Urinary bladder (tissue), 3 donors: ENCODE measurements at regions not wholly inside any gene's neighbourhood (a gene's known extent, or its start where the extent isn't known, plus 50 kb on each side); places are given as distances from the start of the nearest gene placed in this dataset.
A peak's percentile ranks its signal among the peaks of the same experiment; 100 is the strongest.

ENCODE experiments used
- DNase-seq: peaks from one replicate; pipeline ENCODE4 v3.0.0-alpha.2; 2015; ENCODE audit errors: extremely low spot score
- H3K27ac ChIP-seq: one replicate; pipeline ENCODE4 v1.5.1; 2013; ENCODE audit warnings: low read depth, mild to moderate bottlenecking, moderate library complexity
- H3K36me3 ChIP-seq: one replicate; pipeline ENCODE4 v1.6.1; 2013; ENCODE audit warnings: mild to moderate bottlenecking, moderate library complexity; ENCODE audit not compliant: insufficient read depth
- H3K4me1 ChIP-seq: one replicate; pipeline ENCODE4 v1.6.1; 2013; ENCODE audit warnings: mild to moderate bottlenecking, moderate library complexity; ENCODE audit not compliant: insufficient read depth
- H3K4me3 ChIP-seq: one replicate; pipeline ENCODE4 v1.5.1; 2013; ENCODE audit warnings: low read depth, low read length
- WGBS: extraction: QIAGEN DNeasy Blood & Tissue Kit; methylation state at CpG from one replicate; pipeline ENCODE4 v1.1.7; 2013; 5-methylcytosine and 5-hydroxymethylcytosine counted together
- donor health status: healthy with polysubstance abuse.
- donor health status: healthy.

GRCh38 chr11:37087650-37088572 lies 489.9 kb upstream of the RAG2 start:
- 77% methylated on average over 6 of the region's 6 CpGs for WGBS
- no peaks in the 10 kb centered on the region for H3K4me1 ChIP-seq
- H3K36me3 ChIP-seq = no peaks in the 10 kb centered on the region
- no peak overlapping the region for H3K27ac ChIP-seq
- DNase-seq = no peak
- H3K4me3 ChIP-seq = no peak overlapping the region

- Histone ChIP-seq H3K4me1 (no peaks in the 10 kb centered on the region), H3K4me3 (no peak overlapping the region), H3K36me3 (no peaks in the 10 kb centered on the region), H3K27ac (no peak overlapping the region)
- peak; percentile 20 for DNase-seq
- WGBS = 76% methylated on average over 2 of the region's 2 CpGs
Observed at GRCh38 chr11:37078521-37078920, 480.5 kb upstream of the RAG2 start.

GRCh38 chr11:37076866-37077265 lies 478.8 kb upstream of the RAG2 start:
- 46% methylated on average over 1 of the region's 1 CpG for WGBS
- H3K4me3 ChIP-seq = no peak overlapping the region
- H3K36me3 ChIP-seq = no peaks in the 10 kb centered on the region
- H3K27ac ChIP-seq = no peak overlapping the region
- no peaks in the 10 kb centered on the region for H3K4me1 ChIP-seq
- no peak for DNase-seq

GRCh38 chr11:37072538-37073055 lies 474.6 kb upstream of the RAG2 start:
- Histone ChIP-seq H3K36me3 (no peaks in the 10 kb centered on the region), H3K27ac (no peak overlapping the region), H3K4me3 (no peak overlapping the region), H3K4me1 (no peaks in the 10 kb centered on the region)
- no peak for DNase-seq
- WGBS = 26% methylated on average over 1 of the region's 1 CpG

GRCh38 chr11:37050311-37050710 lies 452.3 kb upstream of the RAG2 start:
- Histone ChIP-seq H3K27ac (no peak overlapping the region), H3K36me3 (no peaks in the 10 kb centered on the region), H3K4me3 (no peak overlapping the region), H3K4me1 (no peaks in the 10 kb centered on the region)
- DNase-seq = no peak

- no peak for DNase-seq
- no peak overlapping the region for H3K27ac ChIP-seq
- H3K4me1 ChIP-seq = no peaks in the 10 kb centered on the region
- no peaks in the 10 kb centered on the region for H3K36me3 ChIP-seq
- no peak overlapping the region for H3K4me3 ChIP-seq
Observed at GRCh38 chr11:37040921-37041320, 442.9 kb upstream of the RAG2 start.

- Histone ChIP-seq H3K36me3 (no peaks in the 10 kb centered on the region), H3K4me1 (no peaks in the 10 kb centered on the region), H3K4me3 (no peak overlapping the region), H3K27ac (no peak overlapping the region)
- 40% methylated on average over 3 of the region's 3 CpGs for WGBS
- no peak for DNase-seq
Observed at GRCh38 chr11:37038911-37039310, 440.9 kb upstream of the RAG2 start.

GRCh38 chr11:37026741-37027140 lies 428.7 kb upstream of the RAG2 start:
- H3K27ac ChIP-seq = no peak overlapping the region
- no peak overlapping the region for H3K4me3 ChIP-seq
- no peaks in the 10 kb centered on the region for H3K4me1 ChIP-seq
- WGBS = 76% methylated on average over 5 of the region's 5 CpGs
- DNase-seq = no peak
- no peaks in the 10 kb centered on the region for H3K36me3 ChIP-seq

- no peaks in the 10 kb centered on the region for H3K4me1 ChIP-seq
- DNase-seq = no peak
- WGBS = 48% methylated on average over 3 of the region's 3 CpGs
- no peak overlapping the region for H3K27ac ChIP-seq
- no peaks in the 10 kb centered on the region for H3K36me3 ChIP-seq
- H3K4me3 ChIP-seq = no peak overlapping the region
Observed at GRCh38 chr11:37026326-37026725, 428.3 kb upstream of the RAG2 start.

GRCh38 chr11:37006563-37006962 lies 408.5 kb upstream of the RAG2 start:
- Histone ChIP-seq H3K4me3 (no peak overlapping the region), H3K4me1 (no peaks in the 10 kb centered on the region), H3K36me3 (no peaks in the 10 kb centered on the region), H3K27ac (no peak overlapping the region)
- no peak for DNase-seq
- WGBS = 93% methylated on average over 4 of the region's 4 CpGs

GRCh38 chr11:37002831-37003230 lies 404.8 kb upstream of the RAG2 start:
- Histone ChIP-seq H3K4me1 (no peaks in the 10 kb centered on the region), H3K27ac (no peak overlapping the region), H3K4me3 (no peak overlapping the region), H3K36me3 (no peaks in the 10 kb centered on the region)
- 63% methylated on average over 3 of the region's 3 CpGs for WGBS
- DNase-seq = no peak

- H3K27ac ChIP-seq = no peak overlapping the region
- H3K4me1 ChIP-seq = no peaks in the 10 kb centered on the region
- no peaks in the 10 kb centered on the region for H3K36me3 ChIP-seq
- no peak for DNase-seq
- 54% methylated on average over 6 of the region's 6 CpGs for WGBS
- H3K4me3 ChIP-seq = no peak overlapping the region
Observed at GRCh38 chr11:36997656-36998055, 399.6 kb upstream of the RAG2 start.

GRCh38 chr11:36996795-36997194 lies 398.8 kb upstream of the RAG2 start:
- no peak for DNase-seq
- H3K4me1 ChIP-seq = no peaks in the 10 kb centered on the region
- 94% methylated on average over 3 of the region's 3 CpGs for WGBS

GRCh38 chr11:36994208-36994607 lies 396.2 kb upstream of the RAG2 start:
- DNase-seq = no peak
- no peak overlapping the region for H3K4me3 ChIP-seq
- no peaks in the 10 kb centered on the region for H3K36me3 ChIP-seq
- no peaks in the 10 kb centered on the region for H3K4me1 ChIP-seq
- H3K27ac ChIP-seq = no peak overlapping the region
- 77% methylated on average over 6 of the region's 6 CpGs for WGBS

More at GRCh38 chr11:36996795-36997194, 398.8 kb upstream of the RAG2 start:
- H3K27ac ChIP-seq = no peak overlapping the region
- H3K36me3 ChIP-seq = no peaks in the 10 kb centered on the region
- no peak overlapping the region for H3K4me3 ChIP-seq
